ENCODE measurements at regions not wholly inside any gene's neighbourhood (a gene's known extent, or its start where the extent isn't known, plus 50 kb on each side); places are given as distances from the start of the nearest gene placed in this dataset.
A peak's percentile ranks its signal among the peaks of the same experiment; 100 is the strongest.

- no peak for DNase-seq (ENCODE audit: low read depth in 1 of 2, low spot score in 1 of 2)
- in situ Hi-C loops (cut with HindIII; ENCODE audit: low pct_unique_long_range_greater_than_20kb, low sequenced_read_pairs): no loop called here
- no peak for TF ChIP-seq JUND (IDR thresholded peaks at IDR 0.05; ENCODE audit: low read depth)
Measured at GRCh38 chr4:62881210-62881609, 1528.0 kb downstream of the TECRL start.

GRCh38 chr4:62872856-62873255, 1536.4 kb downstream of the TECRL start:
- in situ Hi-C loops (cut with HindIII; ENCODE audit: low pct_unique_long_range_greater_than_20kb, low sequenced_read_pairs): no loop called here
- no peak for TF ChIP-seq JUND (IDR thresholded peaks at IDR 0.05; ENCODE audit: low read depth)
- no peak for DNase-seq (ENCODE audit: low read depth in 1 of 2, low spot score in 1 of 2)

GRCh38 chr4:62871078-62871477, 1538.2 kb downstream of the TECRL start:
- no peak for DNase-seq (ENCODE audit: low read depth in 1 of 2, low spot score in 1 of 2)
- no peak for TF ChIP-seq JUND (IDR thresholded peaks at IDR 0.05; ENCODE audit: low read depth)
- in situ Hi-C loops (cut with HindIII; ENCODE audit: low pct_unique_long_range_greater_than_20kb, low sequenced_read_pairs): no loop called here

DNA sequence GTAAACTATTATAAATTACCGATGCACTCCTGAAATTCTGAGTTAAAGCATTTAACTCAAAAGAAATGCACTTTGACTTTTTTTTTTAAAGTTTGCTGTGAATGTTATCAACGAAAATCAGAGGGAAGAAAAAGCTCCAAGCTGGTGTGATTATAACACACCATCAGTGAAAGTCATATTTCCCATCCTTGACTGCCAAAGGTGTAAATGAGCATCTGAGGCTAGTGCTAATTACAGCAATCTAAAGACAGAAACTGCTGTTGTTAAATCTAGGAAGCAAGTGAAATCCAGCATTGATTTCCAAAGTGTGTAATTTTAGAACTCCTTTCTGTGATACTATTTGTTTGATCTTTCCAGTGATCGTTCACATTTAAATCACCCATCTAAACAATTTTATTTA, 1538.8 kb downstream of the TECRL start:
- no peak for DNase-seq (ENCODE audit: low read depth in 1 of 2, low spot score in 1 of 2)
- TF ChIP-seq JUND (IDR thresholded peaks at IDR 0.05; ENCODE audit: low read depth): no peak
- in situ Hi-C loops (cut with HindIII; ENCODE audit: low pct_unique_long_range_greater_than_20kb, low sequenced_read_pairs): no loop called here

DNA sequence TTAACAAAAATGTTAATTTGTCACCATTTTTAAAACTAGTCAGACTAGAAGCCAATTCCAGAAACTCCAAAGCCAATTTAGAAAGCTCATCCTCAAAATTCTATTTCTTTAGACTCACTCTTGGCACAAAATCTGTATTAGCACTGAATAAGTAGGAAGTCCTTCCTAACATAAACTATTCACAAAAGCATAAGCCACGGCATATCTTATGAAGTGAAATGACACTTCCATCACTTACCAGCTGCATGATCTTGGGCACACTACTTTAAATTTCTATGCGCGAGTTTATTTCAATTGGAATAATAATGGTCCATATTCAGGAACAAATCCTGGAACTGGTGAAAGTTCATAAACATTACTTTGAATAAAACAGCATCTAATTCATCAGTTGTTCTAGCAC, 1544.0 kb downstream of the TECRL start:
- no peak for TF ChIP-seq JUND (IDR thresholded peaks at IDR 0.05; ENCODE audit: low read depth)

DNA sequence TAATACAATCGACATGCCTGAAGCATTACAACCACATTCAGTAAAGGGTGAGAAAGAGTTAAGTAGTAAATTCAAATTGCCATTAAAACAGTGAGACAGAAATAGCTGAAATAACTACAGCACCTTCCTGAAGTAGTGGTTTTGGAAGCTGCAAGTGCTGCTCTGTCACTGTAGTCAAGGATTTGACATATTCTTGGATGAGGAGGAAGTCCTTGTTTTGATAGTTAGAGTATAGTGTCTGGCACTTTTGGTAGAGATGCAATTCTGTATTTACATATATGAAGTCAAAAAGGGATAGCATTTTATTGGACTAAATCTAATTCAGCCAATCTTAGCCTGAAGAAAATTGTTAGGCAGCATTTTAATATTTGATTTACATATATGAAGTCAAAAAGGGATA, 1559.6 kb downstream of the TECRL start:
- no peak for TF ChIP-seq JUND (IDR thresholded peaks at IDR 0.05; ENCODE audit: low read depth)
- in situ Hi-C loops (cut with HindIII; ENCODE audit: low pct_unique_long_range_greater_than_20kb, low sequenced_read_pairs): no loop called here
- no peak for DNase-seq (ENCODE audit: low read depth in 1 of 2, low spot score in 1 of 2)

More for the DNA sequence above, 1544.0 kb downstream of the TECRL start:
- DNase-seq (ENCODE audit: low read depth in 1 of 2, low spot score in 1 of 2): no peak
- in situ Hi-C loops (cut with HindIII; ENCODE audit: low pct_unique_long_range_greater_than_20kb, low sequenced_read_pairs): no loop called here

- no peak for TF ChIP-seq JUND (IDR thresholded peaks at IDR 0.05; ENCODE audit: low read depth)
- in situ Hi-C loops (cut with HindIII; ENCODE audit: low pct_unique_long_range_greater_than_20kb, low sequenced_read_pairs): no loop called here
- no peak for DNase-seq (ENCODE audit: low read depth in 1 of 2, low spot score in 1 of 2)
Measured at GRCh38 chr4:62835631-62836030, 1573.6 kb downstream of the TECRL start.

- in situ Hi-C loops (cut with HindIII; ENCODE audit: low pct_unique_long_range_greater_than_20kb, low sequenced_read_pairs): no loop called here
- no peak for DNase-seq (ENCODE audit: low read depth in 1 of 2, low spot score in 1 of 2)
- no peak for TF ChIP-seq JUND (IDR thresholded peaks at IDR 0.05; ENCODE audit: low read depth)
Measured at GRCh38 chr4:62822306-62822705, 1586.9 kb downstream of the TECRL start.

DNA sequence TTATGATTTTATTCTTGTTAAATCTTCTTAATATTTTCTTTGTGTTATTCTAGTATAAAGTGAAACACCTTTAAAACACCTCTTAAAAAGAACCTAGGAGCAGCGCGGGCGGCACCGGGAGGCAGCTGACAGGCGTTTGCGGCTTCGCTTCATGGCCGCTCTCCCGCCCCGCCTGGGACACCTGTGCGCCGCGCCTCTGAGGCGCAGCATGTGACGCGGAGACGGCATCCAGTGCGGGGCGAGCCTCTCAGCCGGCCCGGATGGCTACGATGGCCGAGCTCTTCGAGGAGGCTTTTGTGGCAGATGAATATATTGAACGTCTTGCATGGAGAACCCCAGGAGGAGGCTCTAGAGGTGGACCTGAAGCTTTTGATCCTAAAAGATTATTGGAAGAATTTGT, 1592.7 kb downstream of the TECRL start:
- DNase-seq (ENCODE audit: low read depth in 1 of 2, low spot score in 1 of 2): peak in 1 of 2 experiments; percentile 68
- in situ Hi-C loops (cut with HindIII; ENCODE audit: low pct_unique_long_range_greater_than_20kb, low sequenced_read_pairs): no loop called here
- TF ChIP-seq JUND (IDR thresholded peaks at IDR 0.05; ENCODE audit: low read depth): no peak

DNA sequence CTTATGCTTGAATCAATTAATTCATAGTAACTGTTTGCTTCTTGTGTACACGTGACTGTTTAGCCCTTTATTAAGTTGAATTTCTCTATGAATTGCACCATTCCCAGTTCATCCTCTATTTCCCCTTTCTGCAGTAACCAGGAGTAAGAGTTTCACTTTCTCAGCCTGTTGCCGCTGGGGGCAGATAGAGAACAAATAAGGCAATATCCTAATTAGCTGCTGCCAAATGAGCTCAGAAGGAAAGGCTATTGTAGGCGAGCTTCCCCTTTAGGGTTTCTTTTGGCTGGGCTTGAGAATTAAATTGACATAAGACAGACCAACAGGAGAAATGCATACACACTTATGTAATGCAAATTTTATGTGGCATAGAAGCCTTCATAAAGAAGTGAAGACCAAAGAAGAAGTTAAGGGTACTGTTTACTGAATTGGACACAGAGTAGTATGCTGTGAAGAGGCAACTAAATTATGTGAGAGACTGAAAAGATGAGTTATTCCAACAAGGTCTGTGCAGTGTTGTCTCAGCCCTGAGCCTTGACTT, 1594.7 kb downstream of the TECRL start:
- peak in 1 of 2 experiments; percentile 10 for DNase-seq (ENCODE audit: low read depth in 1 of 2, low spot score in 1 of 2)
- TF ChIP-seq JUND (IDR thresholded peaks at IDR 0.05; ENCODE audit: low read depth): no peak
- in situ Hi-C loops (cut with HindIII; ENCODE audit: low pct_unique_long_range_greater_than_20kb, low sequenced_read_pairs): no loop called here

DNA sequence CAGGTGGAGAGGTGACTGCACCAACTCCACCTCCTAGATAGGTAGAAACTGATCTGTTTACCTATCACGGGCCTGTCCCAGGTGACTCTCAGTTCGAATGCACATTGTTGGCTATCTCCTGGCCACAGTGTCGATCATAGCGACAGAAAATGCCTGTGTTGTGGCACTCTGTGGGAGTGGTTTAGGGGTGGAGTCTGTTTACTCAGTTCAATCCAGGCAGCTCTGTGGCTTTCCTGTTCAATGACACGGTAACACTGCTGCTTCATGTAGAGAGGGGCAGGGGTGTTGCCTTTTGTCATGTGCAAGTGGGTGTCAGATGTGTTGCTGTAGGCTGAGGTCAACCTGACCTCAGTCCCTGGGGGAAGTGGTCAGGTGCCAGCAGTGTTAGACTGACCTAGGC, 1602.4 kb downstream of the TECRL start:
- TF ChIP-seq JUND (IDR thresholded peaks at IDR 0.05; ENCODE audit: low read depth): no peak
- DNase-seq (ENCODE audit: low read depth in 1 of 2, low spot score in 1 of 2): peak in 1 of 2 experiments; percentile 46
- in situ Hi-C loops (cut with HindIII; ENCODE audit: low pct_unique_long_range_greater_than_20kb, low sequenced_read_pairs): no loop called here

GRCh38 chr4:62804075-62804474, 1603.9 kb downstream of the ADGRL3 start:
- no peak for DNase-seq (ENCODE audit: low read depth in 1 of 2, low spot score in 1 of 2)
- in situ Hi-C loops (cut with HindIII; ENCODE audit: low pct_unique_long_range_greater_than_20kb, low sequenced_read_pairs): no loop called here
- TF ChIP-seq JUND (IDR thresholded peaks at IDR 0.05; ENCODE audit: low read depth): no peak

DNA sequence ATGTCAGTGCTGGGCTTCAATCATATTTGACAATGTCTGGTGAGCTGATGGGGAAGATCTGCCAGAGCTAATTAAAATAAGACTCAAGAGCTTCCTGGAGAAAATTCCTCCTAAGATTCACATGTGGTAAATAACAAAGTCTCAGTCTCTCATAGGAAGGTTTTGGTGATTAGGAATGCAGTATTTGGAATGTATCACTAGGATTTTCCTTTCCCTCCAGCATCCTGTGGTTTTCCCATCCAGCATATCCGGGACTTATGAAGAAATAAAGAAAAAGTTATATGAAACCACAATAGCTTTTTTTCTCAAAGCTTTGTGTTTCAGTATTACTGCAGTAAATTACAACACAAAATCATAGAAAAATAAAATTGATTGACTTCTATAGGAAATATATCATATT, 1597.1 kb downstream of the ADGRL3 start:
- TF ChIP-seq JUND (IDR thresholded peaks at IDR 0.05; ENCODE audit: low read depth): no peak
- in situ Hi-C loops (cut with HindIII; ENCODE audit: low pct_unique_long_range_greater_than_20kb, low sequenced_read_pairs): no loop called here
- no peak for DNase-seq (ENCODE audit: low read depth in 1 of 2, low spot score in 1 of 2)

DNA sequence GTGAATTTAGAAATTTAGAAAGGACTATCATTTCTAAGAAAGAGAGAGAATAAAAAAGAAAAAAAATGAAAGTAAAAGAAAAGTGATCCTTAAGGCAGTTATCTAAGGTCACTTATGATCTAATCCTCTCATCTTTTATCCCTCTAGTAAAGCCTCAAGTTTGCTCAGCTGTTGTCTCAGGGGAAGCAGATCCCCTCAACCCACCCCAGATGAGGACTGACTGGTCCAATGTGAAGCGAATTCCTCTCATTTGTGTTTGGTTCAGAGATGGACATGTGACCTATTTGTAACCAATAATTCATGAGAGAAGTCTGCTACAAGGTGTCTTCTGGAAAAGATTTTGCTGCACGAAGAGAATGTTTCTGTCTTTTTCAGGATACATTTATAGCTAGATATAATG, 1591.3 kb downstream of the ADGRL3 start:
- no peak for TF ChIP-seq JUND (IDR thresholded peaks at IDR 0.05; ENCODE audit: low read depth)
- in situ Hi-C loops (cut with HindIII; ENCODE audit: low pct_unique_long_range_greater_than_20kb, low sequenced_read_pairs): no loop called here

More for the DNA sequence above, 1591.3 kb downstream of the ADGRL3 start:
- DNase-seq (ENCODE audit: low read depth in 1 of 2, low spot score in 1 of 2): no peak

Measured in T47D (cell line).